ENCODE measurements at regions not wholly inside any gene's neighbourhood (a gene's known extent, or its start where the extent isn't known, plus 50 kb on each side); places are given as distances from the start of the nearest gene placed in this dataset.
"Not testable (repeated sequence)": the region's sequence is repeated elsewhere in the genome, so short reads cannot be mapped to it uniquely, and the experiment has no call there.

GRCh38 chr1:54480525-54480848 is 67.5 kb upstream of the ACOT11 start:
- no peaks in the 10 kb centered on the region for H3K9me3 Mint-ChIP-seq
- peaks cover 87 to 91% of the 10 kb centered on the region in 2 donors for H3K4me1 Mint-ChIP-seq
- H3K36me3 Mint-ChIP-seq = no peaks in the 10 kb centered on the region
- peak overlapping the region; percentile 89 to 97 (median 94) for H3K27ac Mint-ChIP-seq
- peaks cover 3 to 18% (median 9%) of the 10 kb centered on the region in 3 donors for H3K27me3 Mint-ChIP-seq (ENCODE audit: low read depth in 3 of 3)
- DNase-seq = peak in 2 of 3 donors; percentile 45 to 56
- H3K4me3 Mint-ChIP-seq = peak overlapping the region; percentile 77 to 91 (median 82)

- Mint-ChIP-seq H3K4me1 (peaks cover 87 to 91% of the 10 kb centered on the region in 2 donors), H3K4me3 (peak overlapping the region; percentile 77 to 91 (median 82)), H3K27me3 (ENCODE audit: low read depth in 3 of 3) (peaks cover 6 to 23% (median 13%) of the 10 kb centered on the region in 3 donors), H3K9me3 (no peaks in the 10 kb centered on the region), H3K27ac (peak overlapping the region; percentile 89 to 97 (median 94)), H3K36me3 (no peaks in the 10 kb centered on the region)
- peak in 1 of 3 donors; percentile 31 for DNase-seq
These were observed 68.0 kb upstream of the ACOT11 start for GRCh38 chr1:54479841-54480524.

- DNase-seq = no peak
- H3K27me3 Mint-ChIP-seq (ENCODE audit: low read depth in 3 of 3) = peaks cover 7 to 24% (median 13%) of the 10 kb centered on the region in 3 donors
- H3K4me3 Mint-ChIP-seq = peak overlapping the region; percentile 77 to 91 (median 82)
- H3K4me1 Mint-ChIP-seq = peaks cover 83 to 88% of the 10 kb centered on the region in 2 donors
- no peaks in the 10 kb centered on the region for H3K9me3 Mint-ChIP-seq
- peak overlapping the region; percentile 89 to 97 (median 94) for H3K27ac Mint-ChIP-seq
- H3K36me3 Mint-ChIP-seq = no peaks in the 10 kb centered on the region
These were observed 68.8 kb upstream of the ACOT11 start for GRCh38 chr1:54479251-54479650.

DNA sequence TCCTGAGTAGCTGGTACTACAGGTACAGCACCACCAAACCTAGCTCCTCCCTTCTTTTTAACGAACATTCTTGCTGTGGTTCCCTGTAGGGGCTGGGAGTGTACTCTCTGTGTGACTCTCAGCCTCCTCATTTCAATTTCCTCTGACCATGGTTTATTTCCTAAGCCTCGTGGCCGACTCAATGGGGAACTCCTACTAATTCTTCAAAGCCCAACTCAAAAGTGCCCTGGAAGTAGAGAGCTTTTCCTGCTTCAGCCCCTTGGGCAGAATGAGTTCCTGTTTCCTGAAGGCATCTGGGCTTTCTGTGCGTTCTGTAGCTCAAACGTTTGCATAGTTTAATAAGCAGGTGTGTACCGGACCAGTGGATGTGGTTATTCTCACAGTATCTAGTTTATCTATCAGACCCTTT is 70.9 kb upstream of the ACOT11 start:
- Mint-ChIP-seq H3K4me1 (peaks cover 84 to 85% of the 10 kb centered on the region in 2 donors), H3K27me3 (ENCODE audit: low read depth in 3 of 3) (peaks cover 8 to 27% (median 13%) of the 10 kb centered on the region in 3 donors), H3K4me3 (peak overlapping the region; percentile 46 to 95 (median 62)), H3K36me3 (no peaks in the 10 kb centered on the region), H3K27ac (peak overlapping the region; percentile 83 to 99 (median 96)), H3K9me3 (no peaks in the 10 kb centered on the region)
- DNase-seq = no peak

- Mint-ChIP-seq H3K27me3 (ENCODE audit: low read depth in 3 of 3) (peaks cover 8 to 26% (median 13%) of the 10 kb centered on the region in 3 donors), H3K9me3 (no peaks in the 10 kb centered on the region), H3K27ac (peak overlapping the region; percentile 83 to 99 (median 96)), H3K36me3 (no peaks in the 10 kb centered on the region), H3K4me3 (peak overlapping the region; percentile 72 to 95 (median 81)), H3K4me1 (peaks cover 79% of the 10 kb centered on the region in 2 donors)
- no peak for DNase-seq
These were observed 70.4 kb upstream of the SSBP3 start for GRCh38 chr1:54476530-54477109.

DNA sequence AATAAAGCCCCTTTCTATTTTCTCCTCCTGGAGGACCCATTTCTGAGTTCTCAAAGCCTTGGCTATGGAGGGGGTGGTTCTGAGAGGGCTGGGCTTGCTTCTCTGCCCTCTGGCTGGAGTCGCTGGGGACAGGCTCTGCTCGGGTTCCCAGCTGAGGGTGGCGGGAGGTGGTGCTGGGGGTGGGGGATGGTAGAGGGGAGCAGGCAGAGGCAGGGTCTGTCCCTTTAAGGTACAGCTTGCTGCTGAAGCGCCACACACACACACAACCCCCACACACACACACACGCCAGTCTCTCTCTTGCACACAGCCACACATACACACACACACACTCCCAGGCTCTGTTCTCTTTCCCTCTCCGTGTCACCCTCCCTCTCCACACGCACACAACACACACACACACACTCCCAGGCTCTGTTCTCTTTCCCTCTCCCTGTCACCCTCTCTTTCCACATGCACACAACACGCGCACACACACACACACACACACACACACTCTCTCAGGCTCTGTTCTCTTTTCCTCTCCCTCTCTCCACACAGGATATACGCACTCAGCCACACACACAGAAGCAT is 69.8 kb upstream of the SSBP3 start:
- Mint-ChIP-seq H3K4me1 (peaks cover 73 to 76% of the 10 kb centered on the region in 2 donors), H3K4me3 (peak overlapping the region; percentile 72 to 95 (median 91)), H3K27me3 (ENCODE audit: low read depth in 3 of 3) (peaks cover 8 to 24% (median 11%) of the 10 kb centered on the region in 3 donors), H3K27ac (peak overlapping the region; percentile 83 to 99 (median 96)), H3K36me3 (peaks cover 0 to 3% (median 0%) of the 10 kb centered on the region in 3 donors), H3K9me3 (no peaks in the 10 kb centered on the region)
- DNase-seq = peak in 1 of 3 donors; percentile 28

GRCh38 chr1:54475357-54475881 is 69.2 kb upstream of the SSBP3 start:
- H3K4me3 Mint-ChIP-seq = peak overlapping the region; percentile 72 to 95 (median 91)
- peak overlapping the region; percentile 83 to 99 (median 96) for H3K27ac Mint-ChIP-seq
- H3K36me3 Mint-ChIP-seq = peaks cover 0 to 3% (median 0%) of the 10 kb centered on the region in 3 donors
- H3K4me1 Mint-ChIP-seq = peaks cover 67 to 70% of the 10 kb centered on the region in 2 donors
- peaks cover 8 to 23% (median 11%) of the 10 kb centered on the region in 3 donors for H3K27me3 Mint-ChIP-seq (ENCODE audit: low read depth in 3 of 3)
- DNase-seq = peak; percentile 80 to 87 (median 84)
- H3K9me3 Mint-ChIP-seq = no peaks in the 10 kb centered on the region

- peak; percentile 38 to 43 (median 39) for DNase-seq
These were observed 68.4 kb upstream of the SSBP3 start for GRCh38 chr1:54474310-54475251.

DNA sequence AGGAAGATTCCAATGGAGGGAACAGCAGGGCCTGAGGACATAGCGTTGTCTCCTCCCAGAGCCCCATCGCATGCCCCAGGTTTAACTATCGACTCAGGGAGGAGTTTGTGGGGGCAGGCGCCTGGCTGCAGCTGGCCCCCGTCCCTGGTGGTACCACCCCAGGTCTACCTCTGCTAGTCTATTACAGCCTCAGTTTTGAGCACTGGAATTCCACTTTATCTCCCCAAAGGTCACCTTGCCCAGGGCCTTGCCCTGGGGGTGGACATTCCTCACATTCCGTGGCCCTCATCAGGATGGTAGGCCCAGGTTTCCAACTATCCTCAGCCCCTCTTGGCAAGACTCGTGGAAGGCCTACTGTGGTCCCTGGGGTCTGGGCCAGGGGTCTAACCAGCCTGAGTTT is 65.4 kb upstream of the SSBP3 start:
- H3K4me3 Mint-ChIP-seq = no peak overlapping the region
- no peak for DNase-seq
- peaks cover 46 to 47% of the 10 kb centered on the region in 2 donors for H3K4me1 Mint-ChIP-seq
- peak overlapping the region in 2 of 6 donors; percentile 14 to 36 for H3K27ac Mint-ChIP-seq
- H3K36me3 Mint-ChIP-seq = peaks cover 0 to 8% (median 4%) of the 10 kb centered on the region in 3 donors
- H3K9me3 Mint-ChIP-seq = no peaks in the 10 kb centered on the region
- peaks cover 11 to 23% (median 12%) of the 10 kb centered on the region in 3 donors for H3K27me3 Mint-ChIP-seq (ENCODE audit: low read depth in 3 of 3)

More at GRCh38 chr1:54474310-54475251, 68.4 kb upstream of the SSBP3 start:
- H3K4me1 Mint-ChIP-seq = peaks cover 61 to 62% of the 10 kb centered on the region in 2 donors
- no peaks in the 10 kb centered on the region for H3K9me3 Mint-ChIP-seq
- peaks cover 0 to 3% (median 0%) of the 10 kb centered on the region in 3 donors for H3K36me3 Mint-ChIP-seq
- H3K27ac Mint-ChIP-seq = peak overlapping the region; percentile 83 to 99 (median 96)
- peaks cover 8 to 23% (median 11%) of the 10 kb centered on the region in 3 donors for H3K27me3 Mint-ChIP-seq (ENCODE audit: low read depth in 3 of 3)
- H3K4me3 Mint-ChIP-seq = peak overlapping the region; percentile 74 to 95 (median 91)

DNA sequence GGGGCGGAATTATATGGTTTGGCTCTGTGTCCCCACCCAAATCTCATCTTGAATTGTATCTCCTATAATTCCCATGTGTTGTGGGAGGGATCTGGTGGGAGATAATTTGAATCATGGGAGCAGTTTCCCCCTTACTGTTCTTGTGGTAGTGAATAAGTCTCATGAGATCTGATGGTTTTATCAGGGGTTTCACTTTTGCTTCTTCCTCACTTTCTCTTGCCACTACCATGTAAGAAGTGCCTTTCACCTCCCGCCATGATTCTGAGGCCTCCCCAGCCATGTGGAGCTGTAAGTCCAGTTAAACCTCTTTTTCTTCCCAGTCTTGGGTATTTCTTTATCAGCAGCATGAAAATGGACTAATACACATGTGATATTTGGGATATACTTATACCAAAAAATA is 63.2 kb upstream of the SSBP3 start:
- H3K4me1 Mint-ChIP-seq = peaks cover 38 to 46% of the 10 kb centered on the region in 2 donors
- DNase-seq = peak; percentile 28 to 39 (median 30)
- peaks cover 0 to 12% (median 5%) of the 10 kb centered on the region in 3 donors for H3K27me3 Mint-ChIP-seq (ENCODE audit: low read depth in 3 of 3)
- H3K4me3 Mint-ChIP-seq = peak overlapping the region in 4 of 5 donors; percentile 13 to 60 (median 54)
- H3K9me3 Mint-ChIP-seq, H3K36me3 Mint-ChIP-seq: not testable (repeated sequence)
- H3K27ac Mint-ChIP-seq = peak overlapping the region in 5 of 6 donors; percentile 9 to 87 (median 70)

DNA sequence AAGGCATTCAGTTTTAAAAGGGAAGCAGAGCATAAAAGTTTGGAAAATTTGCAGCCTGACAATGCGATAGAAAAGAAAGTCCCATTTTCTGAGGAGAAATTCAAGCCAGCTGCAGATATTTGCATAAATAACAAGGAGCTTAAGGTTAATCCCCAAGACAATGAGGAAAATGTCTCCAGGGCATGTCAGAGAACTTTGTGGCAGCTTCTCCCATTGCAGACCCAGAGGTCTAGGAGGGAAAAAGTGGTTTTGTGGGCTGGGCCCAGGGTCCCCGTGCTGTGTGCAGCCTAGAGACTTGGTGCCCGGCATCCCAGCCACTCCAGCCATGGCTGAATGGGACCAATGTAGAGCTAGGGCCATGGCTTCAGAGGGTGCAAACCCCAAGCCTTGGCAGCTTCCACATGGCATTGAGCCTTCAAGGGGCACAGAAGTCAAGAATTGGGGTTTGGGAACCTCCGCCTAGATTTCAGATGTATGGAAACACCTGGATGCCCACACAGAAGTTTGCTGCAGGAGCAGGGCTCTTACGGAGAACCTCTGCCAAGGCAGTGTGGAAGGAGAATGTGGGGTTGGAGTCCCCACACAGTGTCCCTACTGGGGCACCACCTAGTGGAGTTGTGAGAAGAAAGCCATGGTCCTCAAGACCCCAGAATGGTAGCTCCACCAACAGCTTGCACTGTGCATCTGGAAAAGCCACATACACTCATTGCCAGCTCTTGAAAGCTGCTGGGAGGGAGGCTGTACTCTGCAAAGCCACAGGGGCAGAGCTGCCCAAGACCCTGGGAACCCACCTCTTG is 62.3 kb upstream of the SSBP3 start:
- peaks cover 38 to 46% of the 10 kb centered on the region in 2 donors for H3K4me1 Mint-ChIP-seq

DNA sequence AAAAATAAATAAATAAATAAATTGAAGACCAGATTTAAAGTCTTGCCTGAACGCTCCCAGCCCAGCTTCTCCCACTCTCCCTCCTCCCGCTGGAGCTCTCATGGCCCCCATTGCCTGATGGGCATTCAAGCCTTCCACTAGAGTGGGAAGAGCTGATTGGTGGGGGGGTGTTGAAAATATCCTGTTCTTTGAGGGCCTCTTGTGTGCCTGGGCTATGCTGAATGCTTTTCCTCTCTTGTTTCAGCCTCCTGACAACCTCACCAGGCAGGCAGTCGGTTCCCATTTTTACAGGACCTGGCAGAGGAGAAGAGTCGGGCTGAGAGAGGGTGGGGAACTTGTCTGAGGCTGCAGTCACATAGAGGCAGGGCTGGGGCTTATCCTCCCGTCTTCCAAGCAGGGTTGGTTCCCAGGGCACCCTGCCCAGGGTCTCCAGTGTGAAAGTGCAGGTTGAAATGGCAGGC is 59.2 kb upstream of the SSBP3 start:
- Mint-ChIP-seq H3K4me3 (peak overlapping the region in 3 of 5 donors; percentile 9 to 12 (median 10)), H3K36me3 (peaks cover 0 to 5% (median 4%) of the 10 kb centered on the region in 3 donors), H3K4me1 (peaks cover 49 to 63% of the 10 kb centered on the region in 2 donors), H3K27ac (peak overlapping the region in 4 of 6 donors; percentile 29 to 80 (median 39)), H3K9me3 (no peaks in the 10 kb centered on the region), H3K27me3 (ENCODE audit: low read depth in 3 of 3) (peaks cover 0 to 3% (median 0%) of the 10 kb centered on the region in 3 donors)
- DNase-seq = no peak

More for the DNA sequence above, 62.3 kb upstream of the SSBP3 start:
- not testable (repeated sequence) for H3K9me3 Mint-ChIP-seq, DNase-seq, H3K36me3 Mint-ChIP-seq, H3K4me3 Mint-ChIP-seq, H3K27ac Mint-ChIP-seq
- H3K27me3 Mint-ChIP-seq (ENCODE audit: low read depth in 3 of 3) = peaks cover 0 to 10% (median 3%) of the 10 kb centered on the region in 3 donors
